Left lung (tissue), 4 donors: ENCODE measurements at regions not wholly inside any gene's neighbourhood (a gene's known extent, or its start where the extent isn't known, plus 50 kb on each side); places are given as distances from the start of the nearest gene placed in this dataset.
"Not testable (repeated sequence)": the region's sequence is repeated elsewhere in the genome, so short reads cannot be mapped to it uniquely, and the experiment has no call there.

Source experiments
- ATAC-seq: fragments of 200-7000 bp; cut with Tn5 transposase; one replicate; pipeline ENCODE4 v1.9.1; 2020; ENCODE audit warnings: moderate library complexity
- DNase-seq, 4 donors: peaks; one replicate each; pipeline ENCODE4 v3.0.0-alpha.2; 2013 to 2020
- H3K27ac ChIP-seq, 2 donors: fragments of 200-600 bp; sonication (generic) in 1 of 2; one replicate each; pipeline versions ENCODE4 v1.5.0 to v1.8.0; 2020 to 2021
- H3K27me3 ChIP-seq, 2 donors: fragments of 200-600 bp; sonication (generic) in 1 of 2; one replicate each; pipeline versions ENCODE4 v1.5.0 to v1.8.0; 2020 to 2021
- H3K36me3 ChIP-seq, 2 donors: fragments of 200-600 bp; sonication (generic) in 1 of 2; one replicate each; pipeline versions ENCODE4 v1.5.0 to v1.8.0; 2020 to 2021
- H3K4me1 ChIP-seq, 2 donors: fragments of 200-600 bp; one replicate each; pipeline ENCODE4 v1.8.0; 2021
- H3K4me3 ChIP-seq, 2 donors: fragments of 200-600 bp; sonication (generic) in 1 of 2; one replicate each; pipeline versions ENCODE4 v1.5.0 to v1.8.0; 2020 to 2021; ENCODE audit warnings: mild to moderate bottlenecking in 1 of 2
- H3K9me3 ChIP-seq, 2 donors: fragments of 200-600 bp; sonication (generic) in 1 of 2; one replicate each; pipeline versions ENCODE4 v1.5.0 to v1.8.0; 2020 to 2021
- intact Hi-C, 2 donors: fragments of 100-400 bp; cut with DNase I; formaldehyde crosslinking; loops; one replicate each; pipeline versions ENCODE4 v1.11.2 to v1.14.2; 2022
- TF ChIP-seq, protein P1 (sequence below), 2 donors: fragments of 200-600 bp; sonication (generic) in 1 of 2; IDR thresholded peaks; one replicate each; pipeline versions ENCODE4 v1.5.0 to v1.8.0; 2021; ENCODE audit warnings: antibody characterized with exemption in 2 of 2
- donor health status: DM: no; HTN: yes; CAD: no.
- donor health status: DM: no; HTN: no; CAD: no.

DNA sequence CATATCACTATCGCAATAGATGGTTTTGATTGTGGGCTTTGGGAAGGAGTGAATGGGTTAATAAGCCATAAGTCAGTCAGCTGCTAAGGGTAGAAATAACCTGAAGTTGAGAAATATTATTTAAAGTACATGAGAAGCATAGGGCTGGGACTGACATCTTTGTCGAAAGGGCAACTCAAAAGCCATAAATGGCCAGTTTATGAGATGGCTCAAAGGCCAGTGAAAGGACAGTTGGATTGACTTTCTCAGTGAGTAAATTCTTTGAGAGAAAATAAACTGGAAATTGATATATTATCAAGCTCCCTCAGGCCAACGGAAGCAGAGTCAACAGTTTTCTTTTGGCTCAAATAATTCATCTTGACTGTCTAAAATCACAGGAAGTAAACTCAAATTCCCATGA, 419.8 kb downstream of the NSUN3 start:
- intact Hi-C loops: no loop called here

DNA sequence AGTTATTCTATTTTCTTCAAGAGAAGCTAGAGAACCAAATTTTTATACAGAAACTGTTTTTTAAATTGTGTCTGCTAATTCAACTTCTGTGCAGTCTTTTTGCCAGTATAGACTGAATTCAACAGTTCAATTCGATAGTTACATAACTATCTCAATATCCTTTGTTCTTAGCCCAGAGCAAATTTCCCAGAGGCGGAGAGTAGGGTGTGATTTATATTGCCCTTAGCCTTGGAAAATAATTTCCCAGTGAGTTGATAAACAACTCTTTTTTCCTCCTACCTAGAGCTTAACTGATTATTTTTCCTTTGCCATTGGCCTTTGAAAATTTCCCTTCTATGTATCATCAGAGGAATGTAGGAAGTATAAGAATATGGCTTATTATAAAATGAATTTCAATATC, 420.5 kb downstream of the NSUN3 start:
- no peaks in the 10 kb centered on the region for H3K9me3 ChIP-seq
- H3K27ac ChIP-seq: no peak overlapping the region
- intact Hi-C loops: no loop called here
- no peaks in the 10 kb centered on the region for H3K36me3 ChIP-seq
- ATAC-seq (no peak), DNase-seq (no peak)
- no peaks in the 10 kb centered on the region for H3K4me1 ChIP-seq
- no peak overlapping the region for H3K4me3 ChIP-seq
- TF ChIP-seq, protein P1, sequence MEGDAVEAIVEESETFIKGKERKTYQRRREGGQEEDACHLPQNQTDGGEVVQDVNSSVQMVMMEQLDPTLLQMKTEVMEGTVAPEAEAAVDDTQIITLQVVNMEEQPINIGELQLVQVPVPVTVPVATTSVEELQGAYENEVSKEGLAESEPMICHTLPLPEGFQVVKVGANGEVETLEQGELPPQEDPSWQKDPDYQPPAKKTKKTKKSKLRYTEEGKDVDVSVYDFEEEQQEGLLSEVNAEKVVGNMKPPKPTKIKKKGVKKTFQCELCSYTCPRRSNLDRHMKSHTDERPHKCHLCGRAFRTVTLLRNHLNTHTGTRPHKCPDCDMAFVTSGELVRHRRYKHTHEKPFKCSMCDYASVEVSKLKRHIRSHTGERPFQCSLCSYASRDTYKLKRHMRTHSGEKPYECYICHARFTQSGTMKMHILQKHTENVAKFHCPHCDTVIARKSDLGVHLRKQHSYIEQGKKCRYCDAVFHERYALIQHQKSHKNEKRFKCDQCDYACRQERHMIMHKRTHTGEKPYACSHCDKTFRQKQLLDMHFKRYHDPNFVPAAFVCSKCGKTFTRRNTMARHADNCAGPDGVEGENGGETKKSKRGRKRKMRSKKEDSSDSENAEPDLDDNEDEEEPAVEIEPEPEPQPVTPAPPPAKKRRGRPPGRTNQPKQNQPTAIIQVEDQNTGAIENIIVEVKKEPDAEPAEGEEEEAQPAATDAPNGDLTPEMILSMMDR (IDR thresholded peaks at IDR 0.05): no peak
- no peaks in the 10 kb centered on the region for H3K27me3 ChIP-seq

More for the DNA sequence above, 419.8 kb downstream of the NSUN3 start:
- no peaks in the 10 kb centered on the region for H3K27me3 ChIP-seq
- H3K36me3 ChIP-seq: no peaks in the 10 kb centered on the region
- DNase-seq (no peak), ATAC-seq (no peak)
- no peak overlapping the region for H3K27ac ChIP-seq
- peaks cover 0 to under 1% of the 10 kb centered on the region in 2 donors for H3K9me3 ChIP-seq
- H3K4me1 ChIP-seq: no peaks in the 10 kb centered on the region
- TF ChIP-seq, protein P1 (IDR thresholded peaks at IDR 0.05): no peak
- H3K4me3 ChIP-seq: no peak overlapping the region

DNA sequence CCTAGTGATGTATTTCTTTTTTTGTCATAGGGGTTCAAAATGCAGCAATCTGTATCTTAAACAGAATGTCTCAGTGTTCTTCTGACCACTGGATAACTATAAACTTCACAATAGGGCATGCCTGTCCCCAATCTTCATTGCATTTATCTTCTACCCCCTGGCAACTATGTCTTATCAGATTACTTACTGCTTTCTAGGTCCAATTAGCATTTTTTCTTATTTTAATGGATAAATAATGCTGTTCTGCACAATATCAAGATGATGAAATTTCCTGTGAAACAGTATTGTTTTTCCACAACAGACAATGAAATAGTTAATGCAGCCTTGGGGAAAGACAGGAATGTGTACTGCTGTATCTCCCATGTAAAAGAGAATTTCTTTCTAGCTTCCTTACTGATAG, 432.1 kb downstream of the NSUN3 start:
- H3K36me3 ChIP-seq: no peaks in the 10 kb centered on the region
- no peaks in the 10 kb centered on the region for H3K4me1 ChIP-seq
- no peak overlapping the region for H3K27ac ChIP-seq
- intact Hi-C loops: no loop called here
- no peaks in the 10 kb centered on the region for H3K9me3 ChIP-seq
- H3K4me3 ChIP-seq: no peak overlapping the region
- TF ChIP-seq, protein P1 (IDR thresholded peaks at IDR 0.05): no peak
- ATAC-seq (no peak), DNase-seq (no peak)
- no peaks in the 10 kb centered on the region for H3K27me3 ChIP-seq

DNA sequence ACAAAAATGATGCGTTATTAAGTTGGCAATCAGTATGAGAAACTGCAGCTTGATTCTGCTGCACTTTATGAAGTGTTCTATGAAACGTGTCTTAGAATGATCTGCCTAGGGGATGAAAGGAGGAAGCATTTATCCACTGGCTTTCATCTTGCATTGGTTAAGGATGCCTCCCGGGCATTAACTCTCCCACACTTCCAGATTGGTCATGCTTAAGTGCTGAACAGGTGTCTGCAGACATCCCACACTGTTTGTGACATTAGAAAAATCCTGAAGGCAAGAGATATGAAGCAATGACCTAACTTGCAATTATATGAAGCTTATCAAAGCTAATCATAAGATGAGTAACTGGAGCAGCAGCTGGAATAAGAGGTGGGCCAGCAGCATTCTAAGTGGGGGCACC, 437.3 kb downstream of the NSUN3 start:
- Histone ChIP-seq H3K27me3 (no peaks in the 10 kb centered on the region), H3K9me3 (peaks cover 0 to 25% of the 10 kb centered on the region in 2 donors), H3K27ac (no peak overlapping the region), H3K4me1 (no peaks in the 10 kb centered on the region), H3K4me3 (no peak overlapping the region), H3K36me3 (no peaks in the 10 kb centered on the region)
- no peak for ATAC-seq
- TF ChIP-seq, protein P1 (IDR thresholded peaks at IDR 0.05): no peak
- no peak for DNase-seq
- intact Hi-C loops: no loop called here

DNA sequence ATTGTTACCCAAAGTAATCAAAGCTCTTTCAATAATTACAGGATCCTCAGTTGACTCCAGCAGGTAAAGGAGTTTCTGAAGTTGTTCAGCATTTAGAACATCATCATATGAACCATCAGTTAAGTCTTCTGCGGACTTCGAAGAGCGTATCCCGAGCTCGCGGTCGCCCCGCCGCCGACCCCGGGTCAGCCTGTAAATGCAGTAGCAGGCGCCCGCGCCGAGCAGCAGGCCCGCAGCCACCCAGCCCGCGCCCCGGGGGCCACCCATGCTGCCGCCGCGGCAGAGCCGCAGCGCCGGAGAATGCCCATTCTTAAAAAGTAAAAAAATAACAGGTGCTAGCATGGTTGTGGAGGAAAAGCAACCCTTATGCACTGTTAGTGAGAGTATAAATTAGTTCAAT, 444.5 kb downstream of the NSUN3 start:
- DNase-seq, H3K4me1 ChIP-seq, H3K27ac ChIP-seq, intact Hi-C loops, ATAC-seq, H3K36me3 ChIP-seq, H3K27me3 ChIP-seq, H3K4me3 ChIP-seq: not testable (repeated sequence)
- peaks cover 0 to 27% of the 10 kb centered on the region in 2 donors for H3K9me3 ChIP-seq

DNA sequence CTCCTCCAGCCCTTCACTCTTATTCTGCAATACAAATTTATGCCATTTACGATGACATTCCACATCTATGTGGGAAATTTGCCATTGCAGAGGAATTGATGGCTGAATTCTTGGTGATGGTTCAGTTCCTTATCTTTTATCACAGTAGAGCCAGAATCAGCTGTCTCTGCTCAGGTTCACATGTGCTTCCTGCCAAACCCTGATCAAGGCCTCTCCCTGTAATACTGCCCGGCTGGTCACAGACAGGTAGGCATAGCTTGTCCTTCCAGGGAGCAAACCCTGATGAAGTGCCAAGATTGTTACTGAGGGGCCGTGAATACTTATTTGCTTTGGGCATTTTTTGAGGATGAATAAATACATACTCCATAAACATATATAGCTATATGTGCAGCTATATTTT, 450.0 kb downstream of the NSUN3 start:
- H3K36me3 ChIP-seq: no peaks in the 10 kb centered on the region
- no peak overlapping the region for H3K4me3 ChIP-seq
- intact Hi-C loops: no loop called here

More for the DNA sequence above, 450.0 kb downstream of the NSUN3 start:
- ATAC-seq: no peak
- Histone ChIP-seq H3K4me1 (no peaks in the 10 kb centered on the region), H3K27ac (no peak overlapping the region), H3K27me3 (no peaks in the 10 kb centered on the region), H3K9me3 (no peaks in the 10 kb centered on the region)
- DNase-seq: no peak
- TF ChIP-seq, protein P1 (IDR thresholded peaks at IDR 0.05): no peak
